GM21619 (cell line): ENCODE measurements at regions not wholly inside any gene's neighbourhood (a gene's known extent, or its start where the extent isn't known, plus 50 kb on each side); places are given as distances from the start of the nearest gene placed in this dataset.
"Not testable (repeated sequence)": the region's sequence is repeated elsewhere in the genome, so short reads cannot be mapped to it uniquely, and the experiment has no call there.

Experiments used
- ATAC-seq: cut with Tn5 transposase; IDR thresholded peaks from one replicate; pipeline ENCODE4 v1.9.1; 2021; ENCODE audit not compliant: unreplicated experiment

DNA sequence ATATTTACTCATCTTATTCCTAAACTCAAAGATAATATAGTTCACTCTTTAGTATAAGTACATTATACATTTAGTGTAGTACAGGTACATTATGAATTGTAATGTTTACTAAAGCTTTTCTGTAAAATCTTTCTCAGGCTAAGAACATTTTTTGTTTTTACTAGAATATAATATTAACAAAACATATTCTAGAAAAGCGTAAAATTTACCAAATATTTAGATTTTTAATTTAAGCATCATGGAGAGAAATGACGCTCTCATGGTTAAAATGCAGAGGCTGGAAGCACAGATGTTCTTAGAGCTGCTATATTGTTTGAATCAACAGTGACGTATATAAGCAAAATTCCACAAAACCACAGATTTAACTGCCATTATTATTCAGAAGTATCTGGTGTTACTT, 54.7 kb upstream of the NBPF15 start:
- ATAC-seq = not testable (repeated sequence)

DNA sequence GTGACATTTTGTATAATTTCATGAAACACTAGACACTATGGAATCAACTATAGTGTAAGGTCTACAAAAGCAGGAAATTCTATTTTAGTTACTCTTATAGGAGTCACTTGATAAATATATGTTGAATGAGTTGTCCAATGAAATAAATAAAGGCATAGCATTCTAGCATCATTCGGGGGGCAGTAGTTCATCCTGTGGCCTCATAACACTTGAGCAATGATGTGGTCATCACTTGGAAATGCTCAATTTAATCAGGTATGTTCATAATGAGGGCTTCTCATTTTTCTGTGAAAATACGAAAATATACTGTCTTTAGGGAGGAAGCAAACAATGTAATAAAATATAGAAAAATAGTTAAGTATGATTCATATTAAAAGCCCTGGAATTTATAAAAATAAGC, 55.4 kb upstream of the NBPF15 start:
- ATAC-seq = not testable (repeated sequence)

DNA sequence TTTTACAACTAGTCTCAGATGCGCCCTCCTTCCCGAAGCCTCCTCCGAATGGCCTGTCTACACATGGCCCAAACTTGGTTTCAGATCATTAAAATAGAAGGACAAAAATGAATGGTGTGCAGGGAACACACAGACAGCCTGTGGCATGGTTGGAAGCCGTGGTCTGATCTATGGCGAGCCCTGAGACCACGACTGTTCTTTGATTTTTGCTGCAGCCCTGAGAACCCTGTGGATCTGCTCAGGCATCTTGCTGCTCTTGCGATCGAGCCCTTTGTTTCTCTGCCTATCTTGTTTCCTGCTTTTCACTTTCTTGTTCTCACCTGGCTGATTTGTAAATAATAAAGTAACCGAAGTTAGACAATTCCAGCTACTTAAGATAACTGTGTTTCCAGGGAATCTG, 57.0 kb upstream of the NBPF15 start:
- ATAC-seq = not testable (repeated sequence)

DNA sequence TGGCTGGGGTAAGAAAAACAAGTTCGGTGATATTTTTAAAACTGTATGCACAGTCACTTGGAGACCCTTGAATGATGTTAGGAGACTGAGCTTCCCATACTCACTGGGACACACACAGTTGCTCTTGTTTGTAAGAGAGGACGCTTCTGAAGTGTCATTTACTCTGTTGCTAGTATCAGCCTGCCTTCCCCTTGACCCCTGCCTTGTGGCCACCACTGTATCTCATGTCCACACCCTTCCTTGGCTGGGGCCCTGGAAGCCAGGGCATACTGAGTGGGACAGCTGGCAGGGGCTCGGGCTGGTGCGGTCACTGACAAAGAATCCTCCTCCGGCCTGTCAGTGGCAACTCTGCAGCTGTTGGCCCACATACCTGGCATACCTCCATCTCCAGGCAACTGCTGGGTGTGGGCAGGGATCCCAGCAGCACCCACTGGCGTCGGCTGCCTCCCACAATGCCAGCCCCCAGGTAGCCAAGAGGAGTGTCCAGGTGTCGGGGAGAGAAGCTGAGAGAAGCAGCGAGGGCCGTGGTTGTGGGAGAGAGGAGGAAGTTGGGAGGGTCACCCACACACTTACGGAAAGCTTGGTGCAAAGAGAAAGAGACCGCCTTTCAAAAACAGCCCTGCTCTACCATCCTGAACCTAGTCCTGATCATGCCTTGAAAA, 58.2 kb upstream of the NBPF15 start:
- ATAC-seq = not testable (repeated sequence)

DNA sequence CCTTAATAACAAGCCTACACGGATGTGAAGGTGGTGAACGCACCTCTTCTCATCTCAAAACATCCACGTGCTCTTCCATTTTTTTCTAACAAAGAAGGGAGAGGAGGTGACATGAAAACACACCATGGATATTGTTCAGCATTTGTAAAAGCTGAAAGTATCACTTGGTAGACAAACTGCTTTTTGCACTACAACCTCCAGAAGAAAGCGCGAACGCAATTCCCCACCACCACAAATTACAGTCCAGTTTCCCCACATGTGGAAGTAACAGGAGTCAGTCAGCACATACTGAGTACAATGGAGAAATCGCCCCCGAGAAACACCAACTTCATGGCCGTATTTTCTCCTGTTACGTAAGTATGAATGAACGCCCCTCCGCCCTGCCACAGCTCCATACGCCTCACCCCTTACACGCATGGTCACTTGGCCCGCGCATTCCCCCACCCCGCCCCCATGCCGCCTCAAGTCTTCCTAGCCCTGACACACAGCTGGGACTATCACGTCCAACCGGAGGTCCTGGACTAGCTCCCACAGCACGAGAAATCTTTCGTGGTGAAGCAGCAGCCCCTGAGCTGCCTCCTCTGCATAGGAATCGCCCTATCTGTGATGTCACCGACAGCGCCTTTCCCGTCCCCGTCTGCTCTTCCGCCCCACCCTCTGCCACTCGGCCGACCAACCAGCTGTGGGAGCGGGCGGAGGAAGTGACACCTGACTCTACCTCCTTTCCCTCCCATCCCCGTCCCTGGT, 62.4 kb upstream of the NBPF15 start:
- peak; percentile 87 for ATAC-seq

DNA sequence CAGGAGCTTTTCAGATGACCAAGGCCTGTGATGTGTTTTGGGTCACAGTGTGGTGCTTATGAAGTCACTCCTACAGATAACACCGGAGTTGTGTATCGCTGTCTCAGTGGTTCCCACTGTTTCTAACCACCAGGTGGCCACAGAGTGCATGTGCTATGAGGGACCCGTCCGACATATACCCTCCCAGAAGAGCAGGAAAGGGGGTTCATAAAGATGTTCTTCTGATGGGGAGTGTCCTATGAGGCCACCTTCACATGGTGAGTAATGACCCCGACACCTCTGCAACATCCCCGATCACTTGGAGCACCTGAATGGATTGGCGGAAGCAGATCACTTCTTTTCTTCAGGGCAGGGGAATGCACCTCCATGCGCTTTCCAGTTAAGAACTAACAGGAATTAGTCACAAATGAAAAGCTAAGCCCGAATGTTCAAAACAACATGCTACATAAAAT, 60.5 kb upstream of the PPIAL4F start:
- ATAC-seq = not testable (repeated sequence)

DNA sequence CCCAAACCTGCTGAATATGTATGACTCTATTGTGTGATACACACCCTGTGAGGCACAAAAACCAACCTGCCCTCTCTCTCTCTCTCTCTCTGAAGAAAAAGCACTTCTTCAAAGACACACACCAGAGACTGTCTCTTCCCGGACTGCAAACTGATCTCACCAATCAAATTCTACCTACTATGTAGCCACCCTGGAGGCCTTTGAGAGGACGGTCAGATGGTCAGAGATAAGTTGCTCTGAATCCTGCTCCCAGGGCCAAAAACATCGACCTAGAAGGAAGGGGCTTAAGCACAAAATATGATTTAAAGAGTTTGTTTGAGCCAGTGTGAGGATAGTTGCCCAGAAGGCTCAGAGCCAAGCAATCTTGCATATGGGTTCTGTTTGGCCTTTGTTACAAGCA, 59.2 kb upstream of the PPIAL4F start:
- ATAC-seq = not testable (repeated sequence)

DNA sequence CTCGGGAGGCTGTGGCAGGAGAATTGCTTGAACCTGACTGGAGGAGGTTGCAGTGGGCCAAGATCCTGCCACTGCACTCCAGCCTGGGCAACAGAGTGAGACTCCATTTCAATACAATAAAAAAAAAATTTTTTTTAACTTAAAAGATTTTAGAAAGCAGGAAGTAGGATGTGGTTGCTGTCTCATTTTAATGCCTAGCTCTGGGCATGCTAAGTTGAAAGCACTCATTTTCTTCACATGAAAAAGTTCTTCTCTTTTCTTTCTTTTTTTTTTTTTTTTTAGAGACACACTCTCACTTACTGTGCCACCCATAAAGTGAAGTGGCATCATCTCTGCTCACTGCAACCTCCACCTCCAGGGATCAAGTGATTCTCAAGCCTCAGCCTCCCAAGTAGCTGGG, 58.4 kb upstream of the PPIAL4F start:
- not testable (repeated sequence) for ATAC-seq

DNA sequence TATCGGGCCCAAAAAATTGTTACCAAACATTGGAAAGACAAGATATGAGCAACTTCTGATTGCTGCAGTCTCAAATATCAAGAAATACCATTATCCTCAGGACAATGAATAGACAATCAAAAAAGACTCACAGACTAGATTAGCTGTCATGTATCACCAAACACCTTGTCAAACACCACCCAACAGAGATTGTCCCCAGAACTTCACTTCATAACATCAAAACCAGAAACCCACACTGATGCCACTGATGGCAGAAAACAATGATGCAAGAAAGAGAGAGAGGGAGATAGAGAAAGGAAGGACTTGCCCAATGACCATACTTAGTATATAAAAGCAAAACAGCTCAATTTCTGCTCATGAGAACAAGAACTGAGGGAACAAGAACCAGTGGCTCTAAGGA, 56.0 kb upstream of the PPIAL4F start:
- not testable (repeated sequence) for ATAC-seq

DNA sequence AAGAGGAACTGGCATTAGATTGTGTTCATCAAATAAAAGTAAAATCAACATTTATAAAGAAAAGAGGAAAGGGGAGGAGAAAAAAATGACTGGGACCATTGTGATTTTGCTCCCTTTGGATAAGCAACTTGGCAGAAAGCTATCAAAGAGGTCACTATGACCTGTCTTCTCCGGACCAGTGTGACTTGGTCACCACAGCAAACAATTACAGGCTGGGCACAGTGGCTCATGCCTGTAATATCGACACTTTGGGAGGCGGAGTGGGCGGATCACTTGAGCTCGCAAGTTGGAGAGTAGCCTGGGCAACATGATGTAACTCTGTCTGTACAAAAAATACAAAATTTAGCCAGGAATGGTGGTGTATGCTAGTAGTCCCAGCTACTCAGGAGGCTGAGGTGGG, 55.5 kb upstream of the PPIAL4F start:
- ATAC-seq = not testable (repeated sequence)

DNA sequence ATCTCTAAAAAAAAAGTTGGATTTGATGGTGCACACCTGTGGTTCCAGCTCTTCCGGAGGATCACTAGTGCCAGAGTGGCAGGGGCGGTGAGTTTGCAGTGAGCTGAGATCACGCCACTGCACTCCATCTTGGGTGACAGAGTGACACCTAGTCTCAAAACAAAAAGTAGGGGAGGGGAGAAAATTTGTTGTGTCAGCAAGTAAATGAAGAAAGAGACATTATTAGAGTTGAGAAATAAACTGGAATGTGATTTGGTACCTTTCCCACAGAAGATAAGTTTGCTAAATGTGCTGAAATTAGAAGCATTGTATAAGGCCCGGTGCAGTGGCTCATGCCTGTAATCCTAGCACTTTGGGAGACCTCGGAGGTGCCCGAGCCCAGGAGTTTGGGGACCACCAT, 54.0 kb upstream of the PPIAL4F start:
- ATAC-seq = not testable (repeated sequence)

DNA sequence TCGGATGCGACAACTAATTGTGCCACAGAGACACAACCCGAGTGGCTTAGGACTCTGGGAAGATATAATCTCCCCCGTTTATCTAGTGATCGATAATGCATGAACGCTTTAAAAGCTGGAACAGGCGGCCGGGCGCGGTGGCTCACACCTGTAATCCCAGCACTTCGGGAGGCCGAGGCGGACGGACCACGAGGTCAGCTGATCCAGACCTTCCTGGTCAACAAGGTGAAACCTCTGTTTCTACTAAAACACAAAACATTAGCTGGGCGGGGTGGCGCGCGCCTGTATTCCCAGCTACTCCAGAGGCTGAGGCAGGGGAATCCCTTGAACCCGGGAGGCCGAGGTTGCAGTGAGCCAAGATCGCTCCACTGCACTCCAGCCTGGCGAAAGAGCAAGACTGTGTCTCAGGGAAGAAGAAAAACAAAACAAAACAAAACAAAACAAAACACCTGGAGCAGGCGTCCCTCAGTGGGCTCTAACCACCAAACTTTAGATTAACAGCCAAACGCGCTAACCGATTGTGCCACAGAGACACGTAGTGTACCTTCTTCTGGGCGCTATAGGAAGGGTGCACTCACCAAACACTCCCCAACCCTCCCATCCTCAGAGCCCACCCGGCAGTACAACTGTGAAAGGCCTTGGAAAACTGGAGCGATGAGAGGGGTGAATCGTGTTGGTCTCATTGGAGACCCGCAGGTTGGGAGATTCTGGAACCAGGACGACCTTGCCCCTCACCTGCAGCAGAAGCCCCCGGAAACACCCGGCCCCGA, 53.3 kb upstream of the PPIAL4F start:
- ATAC-seq = not testable (repeated sequence)
